ENCODE measurements at regions not wholly inside any gene's neighbourhood (a gene's known extent, or its start where the extent isn't known, plus 50 kb on each side); places are given as distances from the start of the nearest gene placed in this dataset.

DNA sequence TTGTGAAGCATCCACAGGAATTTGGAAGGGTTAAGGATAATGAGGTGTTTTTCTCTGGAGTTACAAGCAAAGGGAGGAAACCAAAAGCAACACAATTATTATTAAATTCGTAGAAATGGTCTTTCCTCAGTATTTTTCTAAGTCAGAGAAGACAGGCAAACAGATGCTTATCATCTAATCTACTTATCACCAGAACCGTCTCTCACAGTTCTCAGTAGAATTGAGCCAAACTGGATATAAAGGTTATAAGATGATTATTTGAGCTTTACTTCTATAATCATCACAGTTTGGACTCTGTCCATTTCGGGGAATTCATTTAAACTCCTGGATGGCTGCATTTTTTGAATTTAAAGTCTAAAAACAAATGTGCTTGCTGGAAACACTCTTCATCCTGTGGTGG is 245.0 kb downstream of the KCNJ2 start:
- TF ChIP-seq, protein P1, sequence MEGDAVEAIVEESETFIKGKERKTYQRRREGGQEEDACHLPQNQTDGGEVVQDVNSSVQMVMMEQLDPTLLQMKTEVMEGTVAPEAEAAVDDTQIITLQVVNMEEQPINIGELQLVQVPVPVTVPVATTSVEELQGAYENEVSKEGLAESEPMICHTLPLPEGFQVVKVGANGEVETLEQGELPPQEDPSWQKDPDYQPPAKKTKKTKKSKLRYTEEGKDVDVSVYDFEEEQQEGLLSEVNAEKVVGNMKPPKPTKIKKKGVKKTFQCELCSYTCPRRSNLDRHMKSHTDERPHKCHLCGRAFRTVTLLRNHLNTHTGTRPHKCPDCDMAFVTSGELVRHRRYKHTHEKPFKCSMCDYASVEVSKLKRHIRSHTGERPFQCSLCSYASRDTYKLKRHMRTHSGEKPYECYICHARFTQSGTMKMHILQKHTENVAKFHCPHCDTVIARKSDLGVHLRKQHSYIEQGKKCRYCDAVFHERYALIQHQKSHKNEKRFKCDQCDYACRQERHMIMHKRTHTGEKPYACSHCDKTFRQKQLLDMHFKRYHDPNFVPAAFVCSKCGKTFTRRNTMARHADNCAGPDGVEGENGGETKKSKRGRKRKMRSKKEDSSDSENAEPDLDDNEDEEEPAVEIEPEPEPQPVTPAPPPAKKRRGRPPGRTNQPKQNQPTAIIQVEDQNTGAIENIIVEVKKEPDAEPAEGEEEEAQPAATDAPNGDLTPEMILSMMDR (IDR thresholded peaks at IDR 0.05): no peak
- no peak for TF ChIP-seq POLR2A (IDR thresholded peaks at IDR 0.05)
- TF ChIP-seq EP300 (IDR thresholded peaks at IDR 0.05): no peak

Measured in ovary (tissue), 3 donors.